ENCODE measurements at regions not wholly inside any gene's neighbourhood (a gene's known extent, or its start where the extent isn't known, plus 50 kb on each side); places are given as distances from the start of the nearest gene placed in this dataset.
"Not testable (repeated sequence)": the region's sequence is repeated elsewhere in the genome, so short reads cannot be mapped to it uniquely, and the experiment has no call there.

DNA sequence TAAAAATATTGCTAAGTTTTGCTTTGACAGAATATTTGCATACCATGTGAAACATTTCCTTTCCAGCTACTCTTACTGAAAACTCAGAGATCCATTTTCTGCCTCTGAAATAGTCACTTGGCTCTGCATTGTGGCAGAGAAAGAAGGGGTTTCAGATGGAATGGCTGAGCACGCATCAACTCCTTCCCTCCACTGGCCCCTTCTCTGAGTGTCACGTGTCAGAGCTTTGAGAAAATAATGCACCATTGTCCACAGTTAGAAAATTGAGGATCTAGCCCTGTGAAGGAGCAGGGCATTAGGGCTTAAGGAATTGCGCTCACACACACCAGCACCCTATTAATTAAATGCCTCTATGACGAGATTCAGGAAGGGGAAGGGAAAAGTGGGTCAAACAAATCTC is 78.8 kb upstream of the FAT4 start:
- Histone ChIP-seq H3K4me3 (no peak overlapping the region), H3K27me3 (no peaks in the 10 kb centered on the region), H3K9me3 (no peaks in the 10 kb centered on the region), H3K36me3 (no peaks in the 10 kb centered on the region), H3K27ac (no peak overlapping the region), H3K4me1 (no peaks in the 10 kb centered on the region)
- DNase-seq = no peak
- no peak for TF ChIP-seq POLR2A (IDR thresholded peaks at IDR 0.05)
- TF ChIP-seq, protein P1, sequence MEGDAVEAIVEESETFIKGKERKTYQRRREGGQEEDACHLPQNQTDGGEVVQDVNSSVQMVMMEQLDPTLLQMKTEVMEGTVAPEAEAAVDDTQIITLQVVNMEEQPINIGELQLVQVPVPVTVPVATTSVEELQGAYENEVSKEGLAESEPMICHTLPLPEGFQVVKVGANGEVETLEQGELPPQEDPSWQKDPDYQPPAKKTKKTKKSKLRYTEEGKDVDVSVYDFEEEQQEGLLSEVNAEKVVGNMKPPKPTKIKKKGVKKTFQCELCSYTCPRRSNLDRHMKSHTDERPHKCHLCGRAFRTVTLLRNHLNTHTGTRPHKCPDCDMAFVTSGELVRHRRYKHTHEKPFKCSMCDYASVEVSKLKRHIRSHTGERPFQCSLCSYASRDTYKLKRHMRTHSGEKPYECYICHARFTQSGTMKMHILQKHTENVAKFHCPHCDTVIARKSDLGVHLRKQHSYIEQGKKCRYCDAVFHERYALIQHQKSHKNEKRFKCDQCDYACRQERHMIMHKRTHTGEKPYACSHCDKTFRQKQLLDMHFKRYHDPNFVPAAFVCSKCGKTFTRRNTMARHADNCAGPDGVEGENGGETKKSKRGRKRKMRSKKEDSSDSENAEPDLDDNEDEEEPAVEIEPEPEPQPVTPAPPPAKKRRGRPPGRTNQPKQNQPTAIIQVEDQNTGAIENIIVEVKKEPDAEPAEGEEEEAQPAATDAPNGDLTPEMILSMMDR (IDR thresholded peaks at IDR 0.05) = no peak

DNA sequence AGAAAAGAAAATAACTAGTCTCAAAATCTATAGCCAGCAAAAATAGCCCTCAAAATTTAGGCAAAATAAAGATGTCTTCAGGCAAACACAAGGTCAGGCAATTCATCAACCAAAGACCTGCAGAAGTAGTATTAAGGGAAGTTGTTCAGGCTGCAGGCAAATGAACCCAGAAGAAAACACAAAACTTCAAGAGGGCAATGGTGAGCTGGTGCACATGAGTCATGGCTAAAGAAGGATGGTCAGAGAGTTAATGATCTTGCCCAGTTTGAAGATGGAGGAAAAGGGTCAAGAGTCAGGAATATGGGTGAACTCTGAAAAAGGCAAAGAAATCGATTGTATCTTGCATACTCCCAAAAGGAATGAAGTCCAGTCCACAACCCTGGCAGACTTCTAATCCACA is 83.1 kb upstream of the FAT4 start:
- H3K9me3 ChIP-seq = no peaks in the 10 kb centered on the region
- TF ChIP-seq, protein P1 (IDR thresholded peaks at IDR 0.05) = no peak
- no peak for TF ChIP-seq POLR2A (IDR thresholded peaks at IDR 0.05)
- no peaks in the 10 kb centered on the region for H3K27me3 ChIP-seq
- no peak overlapping the region for H3K4me3 ChIP-seq
- H3K27ac ChIP-seq = no peak overlapping the region
- DNase-seq = no peak
- H3K4me1 ChIP-seq = no peaks in the 10 kb centered on the region
- no peaks in the 10 kb centered on the region for H3K36me3 ChIP-seq

DNA sequence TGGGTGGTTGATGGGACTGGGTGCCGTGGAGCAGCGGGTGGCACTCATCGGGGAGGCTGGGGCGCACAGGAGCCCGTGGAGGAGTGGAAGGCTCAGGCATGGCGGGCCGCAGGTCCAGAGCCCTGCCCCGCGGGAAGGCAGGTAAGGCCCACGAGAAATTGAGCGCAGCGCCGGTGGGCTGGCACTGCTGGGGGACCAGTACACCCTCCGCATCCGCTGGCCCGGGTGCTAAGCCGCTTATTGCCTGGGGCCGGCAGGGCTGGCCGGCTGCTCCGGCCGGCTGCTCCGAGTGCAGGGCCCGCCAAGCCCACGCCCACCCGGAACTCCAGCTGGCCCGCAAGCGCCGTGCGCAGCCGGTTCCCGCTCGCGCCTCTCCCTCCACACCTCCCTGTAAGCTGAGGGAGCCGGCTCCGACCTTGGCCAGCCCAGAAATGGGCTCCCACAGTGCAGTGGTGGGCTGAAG is 85.1 kb upstream of the FAT4 start:
- TF ChIP-seq, protein P1 (IDR thresholded peaks at IDR 0.05) = no peak
- no peak for TF ChIP-seq POLR2A (IDR thresholded peaks at IDR 0.05)
- Histone ChIP-seq H3K4me1 (no peaks in the 10 kb centered on the region), H3K36me3 (no peaks in the 10 kb centered on the region), H3K9me3 (no peaks in the 10 kb centered on the region), H3K4me3 (no peak overlapping the region), H3K27me3 (no peaks in the 10 kb centered on the region), H3K27ac (no peak overlapping the region)
- peak in 1 of 3 donors; percentile 21 for DNase-seq

DNA sequence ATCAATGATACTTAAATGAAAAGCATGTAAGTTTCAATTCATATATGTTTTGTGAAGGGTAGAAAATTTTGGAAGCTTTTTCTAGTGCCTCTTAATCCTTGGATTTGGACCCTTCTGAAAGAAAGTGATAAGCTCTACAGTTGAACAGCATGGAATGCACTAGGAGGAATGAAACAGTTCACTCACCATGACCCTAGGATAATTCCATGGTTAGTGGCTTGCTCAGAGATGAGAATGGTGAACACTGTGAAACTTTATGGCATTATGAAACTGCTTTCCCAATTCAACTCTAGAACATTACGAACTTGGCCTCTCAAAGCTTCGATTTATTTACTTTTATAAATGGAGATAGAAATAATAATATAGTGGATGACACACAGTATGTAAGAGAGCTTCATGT is 88.9 kb upstream of the FAT4 start:
- Histone ChIP-seq H3K9me3 (no peaks in the 10 kb centered on the region), H3K27ac (no peak overlapping the region), H3K4me1 (no peaks in the 10 kb centered on the region), H3K36me3 (no peaks in the 10 kb centered on the region), H3K27me3 (no peaks in the 10 kb centered on the region), H3K4me3 (no peak overlapping the region)
- no peak for DNase-seq
- TF ChIP-seq, protein P1 (IDR thresholded peaks at IDR 0.05) = no peak
- TF ChIP-seq POLR2A (IDR thresholded peaks at IDR 0.05) = no peak

DNA sequence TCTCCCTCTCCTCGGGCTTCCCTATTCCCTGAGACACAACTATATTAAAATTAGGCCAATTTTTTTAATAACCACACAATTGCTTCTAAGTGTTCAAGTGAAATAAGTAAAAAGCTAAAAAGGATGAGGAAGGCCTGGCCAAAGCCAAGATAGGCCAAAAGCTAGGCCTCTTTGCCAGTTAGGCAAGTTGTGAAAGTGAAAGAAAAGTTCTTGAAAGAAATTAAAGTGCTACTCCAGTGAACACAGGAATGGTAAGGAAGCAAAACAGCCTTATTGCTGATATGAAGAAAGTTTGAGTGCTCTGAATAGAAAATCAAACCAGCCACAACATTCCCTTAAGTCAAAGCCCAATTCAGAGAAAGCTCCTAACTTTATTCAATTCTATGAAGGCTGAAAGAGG is 114.2 kb upstream of the FAT4 start:
- no peak for TF ChIP-seq POLR2A (IDR thresholded peaks at IDR 0.05)

DNA sequence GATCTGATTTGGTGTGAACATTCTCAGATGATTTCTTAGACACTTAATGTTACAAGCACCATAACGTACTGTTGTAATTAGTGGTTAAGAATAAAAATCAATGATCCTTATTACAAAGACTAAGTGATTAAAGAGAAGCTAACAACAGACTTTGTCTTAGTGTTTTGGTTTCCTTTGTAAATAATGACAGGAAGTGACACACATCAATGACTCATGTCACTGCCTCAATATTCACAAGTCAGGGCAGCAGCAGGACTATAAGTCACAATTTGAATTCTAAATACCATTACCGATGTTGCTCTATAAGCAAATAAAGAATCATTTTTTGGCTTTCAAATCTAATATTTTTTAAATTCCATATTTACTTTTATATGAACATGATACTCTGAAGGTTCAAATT is 115.8 kb upstream of the FAT4 start:
- Histone ChIP-seq H3K9me3 (no peaks in the 10 kb centered on the region), H3K27ac (no peak overlapping the region), H3K27me3 (no peaks in the 10 kb centered on the region), H3K4me1 (no peaks in the 10 kb centered on the region), H3K4me3 (no peak overlapping the region), H3K36me3 (no peaks in the 10 kb centered on the region)
- TF ChIP-seq POLR2A (IDR thresholded peaks at IDR 0.05) = no peak
- TF ChIP-seq, protein P1 (IDR thresholded peaks at IDR 0.05) = no peak
- no peak for DNase-seq

More for the DNA sequence above, 114.2 kb upstream of the FAT4 start:
- no peak for DNase-seq
- no peaks in the 10 kb centered on the region for H3K4me1 ChIP-seq
- no peaks in the 10 kb centered on the region for H3K27me3 ChIP-seq
- no peak overlapping the region for H3K4me3 ChIP-seq
- no peak overlapping the region for H3K27ac ChIP-seq
- no peaks in the 10 kb centered on the region for H3K9me3 ChIP-seq
- no peaks in the 10 kb centered on the region for H3K36me3 ChIP-seq

DNA sequence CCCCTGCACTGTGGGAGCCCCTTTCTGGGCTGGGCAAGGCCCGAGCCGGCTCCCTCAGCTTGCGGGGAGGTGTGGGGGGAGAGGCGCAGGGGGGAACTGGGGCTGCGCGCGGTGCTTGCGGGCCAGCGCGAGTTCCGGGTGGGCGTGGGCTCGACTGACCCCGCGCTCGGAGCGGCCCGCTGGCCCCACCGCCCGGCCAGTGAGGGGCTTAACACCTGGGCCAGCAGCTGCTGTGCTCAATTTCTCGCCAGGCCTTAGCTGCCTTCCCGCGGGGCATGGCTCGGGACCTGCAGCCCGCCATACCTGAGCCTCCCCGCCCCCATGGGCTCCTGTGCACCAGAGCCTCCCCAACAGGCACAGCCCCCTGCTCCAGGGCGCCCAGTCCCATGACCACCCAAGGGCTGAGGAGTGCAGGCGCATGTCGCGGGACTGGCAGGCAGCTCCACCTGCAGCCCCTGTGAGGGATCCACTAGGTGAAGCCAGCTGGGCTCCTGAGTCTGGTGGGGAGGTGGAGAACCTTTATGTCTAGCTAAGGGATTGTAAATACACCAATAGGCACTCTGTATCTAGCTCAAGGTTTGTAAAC is 122.8 kb upstream of the FAT4 start:
- H3K9me3 ChIP-seq, H3K27me3 ChIP-seq: not testable (repeated sequence)

More for the DNA sequence above, 122.8 kb upstream of the FAT4 start:
- not testable (repeated sequence) for H3K4me1 ChIP-seq, H3K27ac ChIP-seq, H3K36me3 ChIP-seq, DNase-seq, H3K4me3 ChIP-seq
